OCI-LY1 (cell line): ENCODE measurements at regions not wholly inside any gene's neighbourhood (a gene's known extent, or its start where the extent isn't known, plus 50 kb on each side); places are given as distances from the start of the nearest gene placed in this dataset.

Experiments used
- H2AFZ ChIP-seq: fragments of 200-600 bp; sonication (generic), shearing (Covaris generic); 2 replicates; pipeline ENCODE4 v1.6.0; 2014; ENCODE audit warnings: antibody characterized with exemption, mild to moderate bottlenecking, low read length
- H3F3A ChIP-seq: fragments of 200-600 bp; sonication (generic), shearing (Covaris generic); 2 replicates; pipeline ENCODE4 v1.6.0; 2014; ENCODE audit warnings: mild to moderate bottlenecking, antibody characterized with exemption, low read length, moderate library complexity; ENCODE audit not compliant: insufficient read depth
- H3K27ac ChIP-seq: fragments of 200-600 bp; sonication (generic); 2 replicates; pipeline ENCODE4 v1.5.1; 2014; ENCODE audit warnings: low read length, mixed run types, mild to moderate bottlenecking, low read depth; ENCODE audit not compliant: poor library complexity, severe bottlenecking
- H3K27me3 ChIP-seq: fragments of 200-600 bp; sonication (generic); 2 replicates; pipeline ENCODE4 v1.6.0; 2014; ENCODE audit warnings: antibody characterized with exemption, mild to moderate bottlenecking, low read length, moderate library complexity; ENCODE audit not compliant: insufficient read depth
- H3K36me3 ChIP-seq: fragments of 200-600 bp; sonication (generic); 2 replicates; pipeline ENCODE4 v1.6.1; 2014; ENCODE audit warnings: mild to moderate bottlenecking, antibody characterized with exemption, low read length, moderate library complexity, mixed read lengths; ENCODE audit not compliant: insufficient read depth
- H3K4me1 ChIP-seq: fragments of 200-600 bp; sonication (generic); 2 replicates; pipeline ENCODE4 v1.5.1; 2014; ENCODE audit warnings: mild to moderate bottlenecking, low read length, moderate library complexity; ENCODE audit not compliant: insufficient read depth, severe bottlenecking
- H3K4me2 ChIP-seq: fragments of 200-600 bp; sonication (generic), shearing (Covaris generic); 2 replicates; pipeline ENCODE4 v1.6.1; 2014; ENCODE audit warnings: low read length
- H3K4me3 ChIP-seq: fragments of 200-600 bp; sonication (generic); 2 replicates; pipeline ENCODE4 v1.5.1; 2014; ENCODE audit warnings: low read length, low read depth, mild to moderate bottlenecking, mixed read lengths; ENCODE audit not compliant: poor library complexity, severe bottlenecking
- H3K79me2 ChIP-seq: fragments of 200-600 bp; shearing (Covaris generic); 2 replicates; pipeline ENCODE4 v1.6.1; 2016; ENCODE audit warnings: mixed run types, low read length, mixed read lengths; ENCODE audit not compliant: insufficient read depth
- H3K9ac ChIP-seq: fragments of 200-600 bp; sonication (generic), shearing (Covaris generic); 2 replicates; pipeline ENCODE4 v1.6.1; 2014; ENCODE audit warnings: mild to moderate bottlenecking, low read length, mixed read lengths
- H3K9me2 ChIP-seq: fragments of 200-600 bp; sonication (generic), shearing (Covaris generic); 2 replicates; pipeline ENCODE4 v1.6.1; 2014; ENCODE audit warnings: low read depth, mild to moderate bottlenecking, low read length, mixed read lengths
- H3K9me3 ChIP-seq: fragments of 200-600 bp; shearing (Covaris generic); 2 replicates; pipeline ENCODE4 v1.6.1; 2014; ENCODE audit warnings: low read length, mixed read lengths
- H4K20me1 ChIP-seq: fragments of 200-600 bp; sonication (generic), shearing (Covaris generic); 2 replicates; pipeline ENCODE4 v1.6.0; 2016; ENCODE audit warnings: mild to moderate bottlenecking, low read length; ENCODE audit not compliant: insufficient read depth
- CTCF ChIP-seq: fragments of 200-600 bp; sonication (generic), shearing (Covaris generic); IDR thresholded peaks from 2 replicates; pipeline ENCODE4 v1.5.1; 2017; ENCODE audit warnings: mild to moderate bottlenecking, antibody characterized with exemption, low read length, moderate library complexity, mixed read lengths
- EZH2 ChIP-seq: fragments of 200-600 bp; sonication (generic), shearing (Covaris generic); IDR thresholded peaks from 2 replicates; pipeline ENCODE4 v1.8.0; 2017; ENCODE audit warnings: borderline replicate concordance, mixed run types, mild to moderate bottlenecking, antibody characterized with exemption, low read length, moderate library complexity, mixed read lengths

GRCh38 chr9:106596984-106597383, 266.0 kb upstream of the ZNF462 start:
- Histone ChIP-seq H4K20me1 (no peaks in the 10 kb centered on the region), H3K36me3 (no peaks in the 10 kb centered on the region), H3K4me3 (no peak overlapping the region), H3K4me1 (no peaks in the 10 kb centered on the region), H3K79me2 (no peaks in the 10 kb centered on the region), H3K9ac (no peak overlapping the region), H3F3A (no peaks in the 10 kb centered on the region), H2AFZ (no peak overlapping the region), H3K9me2 (no peaks in the 10 kb centered on the region), H3K9me3 (no peaks in the 10 kb centered on the region), H3K27ac (no peak overlapping the region), H3K4me2 (no peak overlapping the region), H3K27me3 (no peaks in the 10 kb centered on the region)
- TF ChIP-seq EZH2 (no peak), CTCF (no peak)

GRCh38 chr9:106600955-106601560, 261.9 kb upstream of the ZNF462 start:
- no peak overlapping the region for H3K9ac ChIP-seq

GRCh38 chr9:106602344-106602743, 260.6 kb upstream of the ZNF462 start:
- Histone ChIP-seq H3K27me3 (no peaks in the 10 kb centered on the region), H3K4me2 (no peak overlapping the region), H3K4me1 (no peaks in the 10 kb centered on the region), H3K4me3 (no peak overlapping the region), H4K20me1 (no peaks in the 10 kb centered on the region), H3K9ac (no peak overlapping the region), H3K9me2 (no peaks in the 10 kb centered on the region), H3K9me3 (no peaks in the 10 kb centered on the region), H2AFZ (no peak overlapping the region), H3F3A (no peaks in the 10 kb centered on the region), H3K27ac (no peak overlapping the region), H3K36me3 (no peaks in the 10 kb centered on the region), H3K79me2 (no peaks in the 10 kb centered on the region)
- TF ChIP-seq EZH2 (no peak), CTCF (no peak)

More at GRCh38 chr9:106600955-106601560, 261.9 kb upstream of the ZNF462 start:
- H3K4me2 ChIP-seq: no peak overlapping the region
- no peaks in the 10 kb centered on the region for H3K9me3 ChIP-seq
- no peaks in the 10 kb centered on the region for H4K20me1 ChIP-seq
- no peaks in the 10 kb centered on the region for H3K79me2 ChIP-seq
- no peak overlapping the region for H2AFZ ChIP-seq
- H3K27me3 ChIP-seq: no peaks in the 10 kb centered on the region
- no peak overlapping the region for H3K27ac ChIP-seq
- H3K4me3 ChIP-seq: no peak overlapping the region
- TF ChIP-seq CTCF: no peak
- H3K4me1 ChIP-seq: no peaks in the 10 kb centered on the region
- H3K36me3 ChIP-seq: no peaks in the 10 kb centered on the region
- no peaks in the 10 kb centered on the region for H3K9me2 ChIP-seq
- no peaks in the 10 kb centered on the region for H3F3A ChIP-seq
